ENCODE measurements at regions not wholly inside any gene's neighbourhood (a gene's known extent, or its start where the extent isn't known, plus 50 kb on each side); places are given as distances from the start of the nearest gene placed in this dataset.

- DNase-seq (ENCODE audit: low read depth): no peak
Observed at GRCh38 chr10:118835682-118836326, 81.0 kb upstream of the CACUL1 start.

DNA sequence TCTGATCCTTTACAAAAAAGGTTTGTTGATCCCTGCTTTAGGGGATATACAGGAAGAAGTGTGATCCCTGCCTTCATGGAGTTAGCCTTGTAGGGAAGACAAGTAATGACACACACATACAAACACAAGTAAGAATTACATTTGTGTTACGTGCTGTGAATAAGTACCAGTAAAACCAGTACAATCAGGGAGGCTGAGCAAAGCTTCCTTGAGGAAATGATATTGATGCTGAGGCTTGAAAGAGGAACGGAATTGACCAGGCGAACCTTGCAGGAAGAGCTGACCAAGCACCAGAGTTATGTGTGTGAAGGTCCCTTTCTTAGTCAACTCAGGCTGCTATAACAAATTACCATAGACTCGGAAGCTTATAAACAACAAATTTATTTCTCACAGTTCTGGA lies 83.6 kb upstream of the CACUL1 start:
- no peak for DNase-seq (ENCODE audit: low read depth)

DNA sequence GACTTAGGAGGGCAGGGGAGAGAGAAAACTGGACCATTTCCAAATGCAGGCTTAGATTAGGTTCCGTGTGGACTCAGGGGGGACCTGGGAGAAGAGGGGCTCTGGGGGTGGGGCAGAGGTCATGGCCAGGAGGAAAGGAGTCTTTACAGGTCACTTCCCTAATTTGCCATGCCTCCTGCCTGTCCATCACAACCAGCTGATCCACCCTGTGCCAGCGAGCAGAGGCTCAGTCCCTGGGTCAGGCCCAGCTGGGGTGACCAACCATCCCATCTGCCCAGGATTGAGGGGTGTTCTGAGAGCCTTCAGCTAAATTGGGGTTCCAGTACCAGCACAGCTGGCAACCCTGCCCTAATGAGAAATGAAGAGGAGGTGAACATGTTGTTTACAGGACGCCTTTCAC lies 84.6 kb upstream of the CACUL1 start:
- DNase-seq (ENCODE audit: low read depth): no peak

DNA sequence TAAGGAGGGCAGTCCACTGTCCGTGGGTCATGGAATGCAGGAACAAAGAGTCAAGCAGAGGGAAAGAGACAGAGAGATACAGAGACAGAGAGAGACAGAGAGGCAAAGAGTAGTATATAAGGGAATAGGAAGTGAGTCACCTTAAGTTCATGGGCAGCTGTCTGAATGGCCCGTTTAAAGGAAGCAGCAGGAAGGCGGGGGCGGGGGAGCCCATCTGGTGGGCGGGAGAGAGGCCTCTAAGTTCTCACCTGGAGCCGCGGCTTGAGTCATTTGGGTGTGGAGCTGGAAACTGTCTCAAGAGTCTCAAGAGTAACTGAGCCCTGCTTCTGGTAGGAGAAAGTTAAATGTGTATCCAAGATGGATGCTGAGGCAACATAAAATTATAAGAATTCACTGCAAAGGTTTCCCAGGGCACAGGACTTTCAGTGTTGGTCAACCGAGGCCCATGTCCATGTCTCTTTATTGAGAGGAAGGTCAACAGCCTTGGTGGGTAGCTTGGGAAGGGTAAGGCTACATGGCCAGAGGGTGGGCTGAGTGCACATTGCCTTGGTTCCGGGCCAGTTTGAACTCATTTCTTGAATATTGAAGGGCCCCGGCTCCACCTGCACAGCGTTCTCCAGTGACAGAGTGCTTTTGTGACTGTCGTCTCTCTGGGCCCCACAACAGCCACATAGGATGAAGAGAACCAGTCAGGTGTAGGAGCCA lies 85.5 kb upstream of the CACUL1 start:
- peak; percentile 47 for DNase-seq (ENCODE audit: low read depth)

DNA sequence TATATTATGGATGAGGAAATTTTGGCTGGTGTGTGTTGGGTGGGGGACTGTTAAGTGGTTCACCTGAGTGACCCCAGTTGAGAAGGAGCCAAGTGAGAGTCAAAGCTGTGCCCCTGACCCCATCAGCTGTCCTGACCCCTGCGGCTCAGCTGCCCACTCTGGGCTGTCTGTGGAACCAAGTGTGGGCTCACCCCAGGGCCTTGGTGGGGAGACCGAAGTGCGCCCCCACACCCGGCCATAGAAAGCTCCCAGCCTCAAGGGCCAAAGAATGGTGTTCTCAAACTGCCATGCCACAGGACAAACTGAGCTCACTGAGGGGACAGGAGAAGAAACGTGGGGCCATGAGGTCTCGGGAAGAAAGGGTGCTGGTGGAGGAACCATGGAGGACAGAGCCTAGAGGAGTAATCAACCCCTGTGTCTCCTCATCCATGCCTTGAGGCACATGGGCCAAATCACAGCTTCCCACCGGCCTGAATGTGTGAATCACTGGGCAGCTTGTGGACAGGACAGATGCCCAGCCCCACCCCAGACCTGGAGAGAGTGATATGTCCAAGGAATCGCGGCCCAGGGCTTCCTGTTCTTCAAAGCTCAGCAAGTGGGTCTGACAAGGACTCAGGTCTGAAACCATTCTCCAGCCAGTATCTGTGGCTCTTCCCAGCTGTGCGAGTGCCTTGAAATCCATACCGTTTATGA lies 86.2 kb upstream of the CACUL1 start:
- DNase-seq (ENCODE audit: low read depth): no peak

- DNase-seq (ENCODE audit: low read depth): no peak
Observed at GRCh38 chr10:118841881-118842605, 87.3 kb upstream of the CACUL1 start.

DNA sequence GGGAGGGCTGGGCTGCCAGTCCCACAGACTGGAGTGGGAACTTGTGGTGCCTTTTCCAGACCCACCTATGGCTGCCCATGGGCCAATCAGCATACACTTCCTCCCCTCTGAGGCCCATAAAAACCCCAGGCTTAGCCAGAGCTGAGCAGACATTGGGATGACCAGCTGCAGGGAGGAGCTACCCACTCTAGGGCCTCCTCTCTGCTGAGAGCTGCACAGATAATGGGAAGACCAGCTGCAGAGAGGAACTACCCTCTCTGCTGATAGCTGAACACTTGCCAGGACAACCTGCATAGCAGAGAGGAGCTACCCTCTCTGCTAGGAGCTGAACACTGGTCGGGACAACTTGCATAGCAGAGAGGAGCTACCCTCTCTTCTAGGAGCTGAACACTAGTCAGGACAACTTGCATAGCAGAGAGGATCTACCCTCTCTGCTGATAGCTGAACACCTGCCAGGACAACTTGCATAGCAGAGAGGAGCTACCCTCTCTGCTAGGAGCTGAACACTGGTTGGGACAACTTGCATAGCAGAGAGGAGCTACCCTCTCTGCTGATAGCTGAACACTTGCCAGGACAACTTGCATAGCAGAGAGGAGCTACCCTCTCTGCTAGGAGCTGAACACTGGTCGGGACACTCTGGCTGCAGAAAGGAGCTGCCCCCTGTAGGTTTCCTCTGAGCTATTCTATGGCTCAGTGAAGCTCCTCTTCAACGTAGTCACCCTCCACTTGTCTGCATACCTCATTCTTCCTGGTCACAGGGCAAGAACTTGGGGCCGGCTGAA lies 88.3 kb upstream of the CACUL1 start:
- DNase-seq (ENCODE audit: low read depth): no peak

DNA sequence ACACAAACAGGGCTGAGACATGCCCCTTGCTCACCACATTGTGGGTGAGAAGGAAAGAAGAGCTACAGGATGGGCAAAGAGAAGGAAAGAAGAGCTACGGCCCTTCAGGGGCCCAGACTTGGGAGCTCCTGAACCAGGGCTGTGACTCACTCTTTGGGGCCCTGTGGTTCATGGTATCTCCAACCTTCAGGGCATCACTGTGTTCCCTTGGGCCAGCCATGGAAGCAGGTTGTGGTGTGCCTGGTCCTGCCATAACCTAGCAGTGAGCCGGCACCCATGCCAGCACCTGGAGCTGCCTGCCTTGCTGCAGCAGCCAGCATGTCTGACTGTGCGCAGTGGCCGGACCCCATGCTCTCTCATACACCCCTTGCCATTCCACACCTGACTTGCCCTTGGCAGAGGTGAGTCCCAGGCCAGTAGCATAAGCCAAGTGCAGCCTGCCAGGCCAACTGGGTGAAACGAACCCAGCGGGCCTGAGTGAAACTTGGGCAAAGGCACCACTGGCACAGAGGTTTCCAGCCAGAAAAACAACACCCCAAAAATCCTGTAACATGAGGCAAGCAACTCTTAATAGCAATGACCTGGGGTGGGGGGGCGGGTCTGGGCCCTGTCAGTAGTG lies 89.0 kb upstream of the CACUL1 start:
- no peak for DNase-seq (ENCODE audit: low read depth)

- DNase-seq (ENCODE audit: low read depth): no peak
Observed at GRCh38 chr10:118844731-118845521, 90.2 kb upstream of the CACUL1 start.

GRCh38 chr10:118845776-118846175 lies 91.0 kb upstream of the CACUL1 start:
- DNase-seq (ENCODE audit: low read depth): no peak

DNA sequence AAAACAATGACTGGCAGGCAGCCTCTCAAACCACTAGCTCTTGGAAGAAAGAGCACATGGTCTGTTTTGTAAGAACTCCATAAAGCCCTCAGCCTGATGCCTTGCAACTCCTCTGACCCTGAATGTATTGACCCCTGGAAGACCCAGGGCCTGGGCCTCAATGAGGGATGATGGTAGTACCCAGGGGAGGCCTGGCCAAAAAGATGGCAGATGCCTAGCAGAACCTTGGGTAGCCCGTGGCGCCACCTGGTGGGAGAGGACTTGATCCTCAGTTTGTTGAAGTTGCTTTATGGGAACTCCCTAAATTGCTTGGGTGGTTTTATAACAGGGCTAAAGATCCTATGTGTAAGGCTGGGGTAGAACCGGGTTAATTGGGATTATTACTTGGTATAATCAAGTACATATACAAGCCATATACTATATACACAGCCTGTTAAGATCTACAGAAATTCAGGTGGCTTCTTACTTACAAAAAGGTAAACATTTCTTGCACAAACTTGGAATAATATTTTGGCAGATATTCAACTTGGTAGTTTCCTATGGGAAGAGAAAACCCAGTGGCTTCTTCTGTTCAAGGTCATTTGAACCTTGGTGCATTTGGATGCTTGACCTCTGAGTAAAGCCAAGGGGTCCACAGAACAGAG lies 95.8 kb upstream of the CACUL1 start:
- peak; percentile 60 for DNase-seq (ENCODE audit: low read depth)

DNA sequence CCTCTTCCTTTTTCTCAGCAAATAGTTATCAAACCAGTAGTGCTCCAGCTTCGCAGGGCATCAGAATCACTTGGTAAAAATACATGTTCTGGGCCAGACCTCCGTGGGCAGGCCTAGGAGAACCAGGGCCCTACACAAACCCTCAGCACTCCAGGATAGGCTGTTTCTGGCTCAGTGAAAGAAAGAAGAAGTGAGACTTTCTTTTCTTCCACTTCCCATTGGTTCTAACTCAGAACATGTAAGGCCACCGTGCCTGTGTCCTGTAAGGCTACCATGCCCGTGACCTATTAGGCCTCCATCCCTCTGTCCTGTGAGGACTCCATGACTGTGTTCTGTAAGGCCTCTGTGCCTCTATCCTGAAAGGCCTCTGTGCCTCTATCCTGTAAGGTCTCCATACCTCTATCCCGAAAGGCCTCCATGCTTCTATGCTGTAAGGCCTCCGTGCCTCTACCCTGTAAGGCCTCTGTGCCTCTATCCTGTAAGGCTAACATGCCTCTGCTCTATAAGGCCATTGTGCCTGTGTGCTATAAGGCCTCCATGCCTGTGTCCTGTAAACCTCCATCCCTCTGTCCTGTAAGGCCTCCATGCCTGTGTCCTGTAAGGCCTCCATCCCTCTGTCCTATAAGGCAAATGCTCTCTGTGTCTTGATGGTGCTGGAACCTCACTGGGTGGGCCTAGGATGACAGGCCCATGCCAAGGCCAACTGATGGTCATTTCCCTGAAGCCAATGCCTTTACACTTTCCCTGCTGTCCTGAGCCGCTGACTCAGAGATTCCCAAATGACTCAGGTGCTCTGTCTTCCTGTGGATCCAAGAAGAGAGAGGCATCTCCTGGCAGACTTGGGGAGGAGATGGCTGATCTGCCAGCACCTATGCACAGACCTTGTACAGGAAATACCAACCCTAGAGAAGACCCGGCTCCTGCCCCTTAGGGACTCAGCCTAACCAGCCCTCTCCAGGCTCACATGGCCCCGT lies 96.6 kb upstream of the CACUL1 start:
- no peak for DNase-seq (ENCODE audit: low read depth)

GRCh38 chr10:118853916-118854315 lies 99.1 kb upstream of the CACUL1 start:
- no peak for DNase-seq (ENCODE audit: low read depth)

DNA sequence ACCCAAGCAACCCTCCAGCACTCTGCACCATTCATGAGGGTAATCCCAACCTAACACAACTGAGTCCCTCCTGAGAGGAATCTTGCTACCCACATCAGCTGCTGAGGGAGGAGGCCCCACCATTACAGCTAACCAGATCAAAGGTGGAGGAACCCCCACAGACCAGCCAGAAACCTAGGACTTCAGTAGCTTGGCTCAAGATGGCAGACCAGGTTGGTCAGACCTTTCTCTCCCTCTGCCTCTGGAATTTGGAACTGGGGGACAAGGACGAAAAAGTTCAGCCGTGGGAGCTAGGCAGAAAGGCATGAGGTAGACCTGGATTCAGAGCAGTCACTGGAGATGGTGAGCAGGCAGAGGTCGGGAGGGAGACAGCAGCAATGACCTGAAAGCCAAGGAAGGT lies 101.3 kb upstream of the CACUL1 start:
- DNase-seq (ENCODE audit: low read depth): no peak

- no peak for DNase-seq (ENCODE audit: low read depth)
Observed at GRCh38 chr10:118865998-118866693, 111.4 kb upstream of the CACUL1 start.

DNA sequence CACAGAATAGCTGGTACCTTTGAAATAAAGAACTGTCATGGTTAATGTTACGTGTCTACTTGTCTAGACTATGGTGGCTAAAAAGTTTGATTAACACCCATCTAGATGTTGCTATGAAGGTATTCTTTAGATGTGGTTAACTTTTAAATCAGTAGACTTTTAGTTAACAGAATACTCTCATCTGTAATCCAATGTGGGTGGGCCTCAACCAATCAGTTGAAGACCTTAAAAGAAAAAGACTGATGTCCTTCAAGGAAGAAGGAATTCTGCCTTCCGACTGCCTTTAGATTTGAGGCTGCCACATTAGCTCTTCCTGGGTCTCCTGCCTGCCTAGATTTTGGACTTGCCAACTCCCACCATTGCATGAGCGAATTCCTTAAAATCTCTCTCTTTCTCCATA lies 113.0 kb upstream of the CACUL1 start:
- no peak for DNase-seq (ENCODE audit: low read depth)

DNA sequence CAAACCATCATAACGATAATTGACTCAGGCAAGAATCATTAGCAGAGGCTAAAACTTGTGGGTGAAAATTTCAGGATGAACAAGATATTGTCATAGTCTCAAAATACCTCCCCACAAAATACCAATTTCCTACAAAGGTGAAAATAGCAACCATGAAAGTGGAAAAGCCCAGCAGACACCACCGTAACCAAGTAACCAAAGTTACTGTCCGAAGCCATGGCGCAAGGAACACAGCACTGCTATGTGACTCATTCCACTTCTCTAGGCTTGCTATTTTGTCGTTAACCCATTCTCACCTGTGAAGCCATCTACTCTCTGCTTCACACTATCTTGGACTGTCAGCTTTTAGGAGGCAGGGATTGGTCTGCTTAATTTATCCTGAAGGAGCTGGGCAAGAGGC lies 113.8 kb upstream of the CACUL1 start:
- no peak for DNase-seq (ENCODE audit: low read depth)
